Heart right ventricle (tissue), 16 donors: ENCODE measurements at regions not wholly inside any gene's neighbourhood (a gene's known extent, or its start where the extent isn't known, plus 50 kb on each side); places are given as distances from the start of the nearest gene placed in this dataset.

Experiments used
- ATAC-seq, 8 donors: fragments of 200-7000 bp; cut with Tn5 transposase; one replicate each; pipeline ENCODE4 v1.9.1; 2020; ENCODE audit warnings: mild to moderate bottlenecking in 8 of 8, moderate library complexity in 8 of 8, moderate number of reproducible peaks in 1 of 8
- DNase-seq, 2 donors: peaks; one replicate each; pipeline ENCODE4 v3.0.0-alpha.2; 2020
- H3K27ac ChIP-seq, 10 donors: fragments of 200-600 bp; sonication (generic) in 2 of 10; one replicate each; pipeline versions ENCODE4 v1.5.0 to v1.8.0; 2020 to 2022; ENCODE audit warnings: mild to moderate bottlenecking in 3 of 10
- H3K27me3 ChIP-seq, 7 donors: fragments of 200-600 bp; one replicate each; pipeline ENCODE4 v1.8.0; 2021 to 2022; ENCODE audit warnings: mild to moderate bottlenecking in 2 of 7
- H3K36me3 ChIP-seq, 9 donors: fragments of 200-600 bp; sonication (generic) in 1 of 9; one replicate each; pipeline versions ENCODE4 v1.5.0 to v1.8.0; 2020 to 2022; ENCODE audit warnings: mild to moderate bottlenecking in 2 of 9
- H3K4me1 ChIP-seq, 9 donors: fragments of 200-600 bp; sonication (generic) in 1 of 9; one replicate each; pipeline versions ENCODE4 v1.5.0 to v1.8.0; 2020 to 2022; ENCODE audit warnings: mild to moderate bottlenecking in 4 of 9
- H3K4me3 ChIP-seq, 10 donors: fragments of 200-600 bp; sonication (generic) in 2 of 10; one replicate each; pipeline versions ENCODE4 v1.5.0 to v1.8.0; 2020 to 2022; ENCODE audit warnings: mild to moderate bottlenecking in 7 of 10, moderate library complexity in 2 of 10
- H3K9me3 ChIP-seq, 11 donors: fragments of 200-600 bp in 10 of 11; sonication (generic) in 2 of 11; one replicate each; pipeline versions ENCODE4 v1.5.0 to v1.8.0; 2013 to 2022; ENCODE audit warnings: mild to moderate bottlenecking in 2 of 11, control low read depth in 1 of 11, moderate library complexity in 1 of 11
- WGBS, 2 donors: extraction: QIAGEN DNeasy Blood & Tissue Kit; methylation state at CpG; one replicate each; pipeline ENCODE4 v1.1.7; 2013; ENCODE audit warnings: inconsistent platforms in 1 of 2; 5-methylcytosine and 5-hydroxymethylcytosine counted together
- intact Hi-C, 10 donors: fragments of 100-400 bp; cut with DNase I; formaldehyde crosslinking; loops; one replicate each; pipeline versions ENCODE4 v1.11.1 to v1.14.2; 2022
- TF ChIP-seq, protein P1 (sequence below), 9 donors: fragments of 200-600 bp; sonication (generic) in 2 of 9; IDR thresholded peaks; one replicate each; pipeline versions ENCODE4 v1.5.0 to v1.8.0; 2021 to 2022; ENCODE audit warnings: antibody characterized with exemption in 9 of 9, mild to moderate bottlenecking in 5 of 9, moderate library complexity in 1 of 9
- donor health status: Arrhythmogenic right ventricular cardiomyopathy.
- donor health status: ischemic (EF 13 %, LVEDD 7.1; RV severe dilation, severe dysfunction).
- donor health status: healthy with polysubstance abuse.
- donor health status: DM: no; HTN: yes; CAD: no.
- donor health status: DM: no; HTN: no; CAD: no.
- donor health status: ischemic (EF 25% LVEDD 6.9; RV normal size, moderate dysfunction).
- donor health status: ischemic (EF 25% LVEDD 5.7; RV mildly dilated, moderate dysfunction).
- donor health status: healthy.
- donor health status: DM: yes; HTN: yes; CAD: no.
- donor health status: Ischemic cardiomyopathy.
- donor health status: ischemic (EF 35%, LVEDD 5.7; RV mildly dilated, moderate dysfunction).
- donor health status: nonischemic (EF 11% LVEDD 7.7; RV severe dilation, severe dysfunction).
- donor health status: DM: yes; HTN: yes; CAD: no.
- donor health status: PGD.
- donor health status: ischemic (EF 29% LVEDD 5.4; RV normal size, mild dysfunction).
- donor health status: nonischemic (EF 23%, LVEDD 6.1; RV moderate dilation, normal function).

- no peak for ATAC-seq
- WGBS, 2 donors, result 81 to 90% methylated on average over 4 of the region's 4 CpGs
- no peak for DNase-seq
- Histone ChIP-seq H3K4me3 (no peak overlapping the region), H3K9me3 (no peaks in the 10 kb centered on the region), H3K4me1 (peaks cover 0 to 23% (median 0%) of the 10 kb centered on the region in 9 donors), H3K27me3 (peaks cover 0 to 3% (median 0%) of the 10 kb centered on the region in 7 donors), H3K36me3 (no peaks in the 10 kb centered on the region), H3K27ac (no peak overlapping the region)
- intact Hi-C loops, result no loop called here
- TF ChIP-seq, protein P1, sequence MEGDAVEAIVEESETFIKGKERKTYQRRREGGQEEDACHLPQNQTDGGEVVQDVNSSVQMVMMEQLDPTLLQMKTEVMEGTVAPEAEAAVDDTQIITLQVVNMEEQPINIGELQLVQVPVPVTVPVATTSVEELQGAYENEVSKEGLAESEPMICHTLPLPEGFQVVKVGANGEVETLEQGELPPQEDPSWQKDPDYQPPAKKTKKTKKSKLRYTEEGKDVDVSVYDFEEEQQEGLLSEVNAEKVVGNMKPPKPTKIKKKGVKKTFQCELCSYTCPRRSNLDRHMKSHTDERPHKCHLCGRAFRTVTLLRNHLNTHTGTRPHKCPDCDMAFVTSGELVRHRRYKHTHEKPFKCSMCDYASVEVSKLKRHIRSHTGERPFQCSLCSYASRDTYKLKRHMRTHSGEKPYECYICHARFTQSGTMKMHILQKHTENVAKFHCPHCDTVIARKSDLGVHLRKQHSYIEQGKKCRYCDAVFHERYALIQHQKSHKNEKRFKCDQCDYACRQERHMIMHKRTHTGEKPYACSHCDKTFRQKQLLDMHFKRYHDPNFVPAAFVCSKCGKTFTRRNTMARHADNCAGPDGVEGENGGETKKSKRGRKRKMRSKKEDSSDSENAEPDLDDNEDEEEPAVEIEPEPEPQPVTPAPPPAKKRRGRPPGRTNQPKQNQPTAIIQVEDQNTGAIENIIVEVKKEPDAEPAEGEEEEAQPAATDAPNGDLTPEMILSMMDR (IDR thresholded peaks at IDR 0.05), result no peak
Observed at GRCh38 chr1:229192853-229193252, 78.1 kb upstream of the RAB4A start.

GRCh38 chr1:229194096-229194495 lies 76.8 kb upstream of the RAB4A start:
- DNase-seq (no peak), ATAC-seq (no peak)
- TF ChIP-seq, protein P1 (IDR thresholded peaks at IDR 0.05), result no peak
- H3K36me3 ChIP-seq, result no peaks in the 10 kb centered on the region
- intact Hi-C loops, result no loop called here
- H3K4me1 ChIP-seq, result peaks cover 0 to 23% (median 0%) of the 10 kb centered on the region in 9 donors
- WGBS, 2 donors, result 94 to 95% methylated on average over 7 to 9 of the region's 9 CpGs
- no peaks in the 10 kb centered on the region for H3K9me3 ChIP-seq
- no peak overlapping the region for H3K4me3 ChIP-seq
- H3K27me3 ChIP-seq, result peaks cover 0 to 3% (median 0%) of the 10 kb centered on the region in 7 donors
- H3K27ac ChIP-seq, result no peak overlapping the region

DNA sequence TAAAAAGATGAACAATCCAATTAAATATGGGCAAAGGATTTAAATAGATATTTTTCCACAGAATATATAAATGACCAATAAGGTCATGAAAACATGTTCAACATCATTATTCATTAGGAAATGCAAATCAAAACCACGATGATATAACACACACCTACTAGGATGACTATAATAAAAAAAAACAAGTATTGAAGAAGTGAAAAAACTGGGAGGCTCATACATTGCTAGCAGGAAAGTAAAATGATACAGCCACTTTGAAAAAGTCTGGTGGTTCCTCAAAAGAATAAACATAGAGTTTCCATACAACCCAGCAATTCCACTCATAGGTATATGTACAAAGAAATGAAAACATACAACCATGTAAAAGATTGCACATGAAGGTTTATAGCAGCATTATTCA lies 75.7 kb upstream of the RAB4A start:
- Histone ChIP-seq H3K27me3 (peaks cover 0 to 3% (median 0%) of the 10 kb centered on the region in 7 donors), H3K4me1 (peaks cover 0 to 34% (median 0%) of the 10 kb centered on the region in 9 donors), H3K4me3 (no peak overlapping the region), H3K27ac (no peak overlapping the region), H3K9me3 (no peaks in the 10 kb centered on the region), H3K36me3 (no peaks in the 10 kb centered on the region)
- TF ChIP-seq, protein P1 (IDR thresholded peaks at IDR 0.05), result no peak
- 84 to 90% methylated on average over 1 of the region's 1 CpG for WGBS, 2 donors
- DNase-seq (no peak), ATAC-seq (no peak)
- intact Hi-C loops, result no loop called here

DNA sequence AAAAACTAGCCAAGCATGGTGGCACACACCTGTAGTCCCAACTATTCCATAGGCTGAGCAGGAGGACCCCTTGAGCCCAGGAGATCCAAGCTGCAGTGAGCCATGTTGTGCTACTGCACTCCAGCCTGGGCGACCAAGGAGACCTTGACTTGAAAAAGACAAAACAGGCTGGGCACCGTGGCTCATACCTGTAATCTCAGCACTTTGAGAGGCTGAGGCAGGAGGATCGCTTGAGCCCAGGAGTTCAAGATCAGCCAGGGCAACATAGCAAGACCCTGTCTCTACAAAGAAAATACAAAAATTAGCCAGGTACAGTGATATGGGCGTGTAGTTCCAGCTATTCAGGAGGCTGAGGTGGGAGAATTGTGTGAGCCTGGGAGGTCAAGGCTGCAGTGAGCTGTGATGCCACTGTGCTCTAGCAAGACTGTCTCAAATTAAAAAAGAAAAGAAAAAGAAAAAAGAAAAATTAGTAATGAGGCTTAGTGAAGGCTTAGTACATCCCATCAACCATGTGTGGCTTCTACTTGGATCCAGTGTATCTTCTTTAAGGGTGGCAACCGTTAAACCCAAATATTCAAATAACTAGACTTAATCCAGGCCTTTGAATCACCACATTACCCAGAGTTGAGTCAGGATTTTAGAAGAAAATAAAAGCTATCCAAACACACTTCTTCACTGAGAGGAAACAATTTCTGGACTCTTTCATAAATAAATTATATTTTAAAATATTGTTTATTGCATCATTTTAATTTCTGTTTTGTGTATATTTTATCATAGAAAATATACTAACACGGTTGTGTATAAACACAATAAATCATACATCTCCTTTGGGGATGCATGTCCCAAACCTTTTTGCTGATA lies 74.3 kb upstream of the RAB4A start:
- Histone ChIP-seq H3K4me1 (peaks cover 0 to 34% (median 0%) of the 10 kb centered on the region in 9 donors), H3K27me3 (no peaks in the 10 kb centered on the region), H3K36me3 (no peaks in the 10 kb centered on the region), H3K27ac (peak overlapping the region in 1 of 10 donors; percentile 28), H3K9me3 (no peaks in the 10 kb centered on the region), H3K4me3 (no peak overlapping the region)
- WGBS, 2 donors, result 91% methylated on average over 6 of the region's 6 CpGs
- TF ChIP-seq, protein P1 (IDR thresholded peaks at IDR 0.05), result no peak
- DNase-seq, result no peak
- intact Hi-C loops, result no loop called here
- no peak for ATAC-seq
